ENCODE measurements at regions not wholly inside any gene's neighbourhood (a gene's known extent, or its start where the extent isn't known, plus 50 kb on each side); places are given as distances from the start of the nearest gene placed in this dataset.

DNA sequence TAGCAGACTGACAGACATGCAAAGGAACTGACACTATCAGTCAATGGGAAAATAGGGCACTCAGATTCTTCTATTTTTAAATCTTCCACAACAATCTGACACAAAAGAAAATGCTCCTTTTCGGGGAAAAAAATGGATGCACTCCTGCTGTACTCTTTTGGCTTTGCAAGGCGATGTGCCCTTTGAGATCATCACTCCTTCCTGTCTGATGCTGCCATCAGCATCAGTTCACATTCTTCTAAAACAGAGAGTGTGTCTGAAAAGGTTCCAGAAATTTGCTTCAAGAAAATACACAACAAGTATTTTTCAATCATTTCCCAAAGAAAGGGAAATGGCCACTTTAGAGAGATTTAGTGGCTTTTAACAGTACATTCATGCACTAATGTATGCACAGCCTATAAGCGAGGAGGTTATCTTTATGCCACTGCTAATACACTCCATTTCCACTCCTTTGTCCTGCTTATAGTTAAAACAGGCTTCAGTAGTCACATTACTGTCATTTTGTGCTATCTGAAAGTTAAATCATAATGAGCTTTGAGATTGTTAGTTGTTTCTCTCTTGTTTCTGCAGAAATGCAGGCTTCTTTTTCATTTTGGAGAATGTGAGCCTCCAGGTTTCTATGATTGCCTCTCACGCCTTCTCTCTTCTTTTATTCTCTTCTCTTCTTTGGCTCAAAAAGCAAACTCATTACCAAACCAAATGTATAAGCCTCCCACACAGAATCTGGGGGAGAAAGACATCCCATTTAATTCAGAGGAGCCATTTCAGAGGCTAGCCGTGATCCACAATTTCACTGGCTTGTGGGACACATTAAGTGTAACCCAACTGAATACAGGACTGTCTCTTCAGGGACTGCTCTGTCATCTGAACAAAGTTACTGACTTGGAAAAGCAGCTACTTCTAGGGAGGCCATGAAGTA lies 110.9 kb upstream of the CCDC196 start:
- Mint-ChIP-seq H3K27ac (no peak overlapping the region), H3K27me3 (ENCODE audit: insufficient read depth) (no peaks in the 10 kb centered on the region), H3K4me1 (no peaks in the 10 kb centered on the region), H3K4me3 (no peak overlapping the region), H3K9me3 (no peaks in the 10 kb centered on the region), H3K36me3 (ENCODE audit: low read depth) (no peaks in the 10 kb centered on the region)
- Histone ChIP-seq H3K9me3 (ENCODE audit: control insufficient read depth, low read length) (no peaks in the 10 kb centered on the region), H3K36me3 (ENCODE audit: control insufficient read depth, insufficient read depth, low read length) (no peaks in the 10 kb centered on the region), H3K4me1 (ENCODE audit: control insufficient read depth, insufficient read depth, low read length) (no peaks in the 10 kb centered on the region), H3K27me3 (ENCODE audit: control insufficient read depth, insufficient read depth, low read length, poor library complexity, severe bottlenecking) (peaks cover 6% of the 10 kb centered on the region), H3K27ac (ENCODE audit: low read depth, low read length) (peak overlapping the region; percentile 70), H3K4me3 (ENCODE audit: low read length) (no peak overlapping the region), H3K9ac (ENCODE audit: extremely low read depth, low read length, poor library complexity, severe bottlenecking) (no peak overlapping the region)
- WGBS, 2 experiments (ENCODE audit: insufficient coverage in 1 of 2, insufficient read length in 1 of 2) = 85 to 94% methylated on average over 3 to 5 of the region's 5 CpGs
- DNase-seq = no peak
- no peak for TF ChIP-seq CTCF (conservative IDR thresholded peaks at IDR 0.05)

GRCh38 chr14:66377574-66377973 lies 108.6 kb upstream of the CCDC196 start:
- peaks cover 3% of the 10 kb centered on the region for H3K27me3 Mint-ChIP-seq (ENCODE audit: insufficient read depth)
- H3K9me3 ChIP-seq (ENCODE audit: control insufficient read depth, low read length) = no peaks in the 10 kb centered on the region
- H3K4me3 ChIP-seq (ENCODE audit: low read length) = no peak overlapping the region
- H3K9ac ChIP-seq (ENCODE audit: extremely low read depth, low read length, poor library complexity, severe bottlenecking) = no peak overlapping the region
- H3K9me3 Mint-ChIP-seq = no peaks in the 10 kb centered on the region
- peaks cover 6% of the 10 kb centered on the region for H3K27me3 ChIP-seq (ENCODE audit: control insufficient read depth, insufficient read depth, low read length, poor library complexity, severe bottlenecking)
- H3K36me3 ChIP-seq (ENCODE audit: control insufficient read depth, insufficient read depth, low read length) = no peaks in the 10 kb centered on the region
- peak; percentile 24 for TF ChIP-seq CTCF (conservative IDR thresholded peaks at IDR 0.05)
- no peaks in the 10 kb centered on the region for H3K4me1 ChIP-seq (ENCODE audit: control insufficient read depth, insufficient read depth, low read length)
- DNase-seq = no peak
- 86% methylated on average over 1 of the region's 1 CpG; no CpG with 5 or more reads in 1 of the 2 experiments for WGBS, 2 experiments (ENCODE audit: insufficient coverage in 1 of 2, insufficient read length in 1 of 2)
- no peaks in the 10 kb centered on the region for H3K36me3 Mint-ChIP-seq (ENCODE audit: low read depth)
- H3K27ac Mint-ChIP-seq = no peak overlapping the region
- no peak overlapping the region for H3K4me3 Mint-ChIP-seq
- no peak overlapping the region for H3K27ac ChIP-seq (ENCODE audit: low read depth, low read length)
- peaks cover 11% of the 10 kb centered on the region for H3K4me1 Mint-ChIP-seq

GRCh38 chr14:66378712-66379505 lies 107.3 kb upstream of the CCDC196 start:
- Histone ChIP-seq H3K9ac (ENCODE audit: extremely low read depth, low read length, poor library complexity, severe bottlenecking) (no peak overlapping the region), H3K27me3 (ENCODE audit: control insufficient read depth, insufficient read depth, low read length, poor library complexity, severe bottlenecking) (peaks cover 6% of the 10 kb centered on the region), H3K9me3 (ENCODE audit: control insufficient read depth, low read length) (no peaks in the 10 kb centered on the region), H3K36me3 (ENCODE audit: control insufficient read depth, insufficient read depth, low read length) (no peaks in the 10 kb centered on the region), H3K27ac (ENCODE audit: low read depth, low read length) (peak overlapping the region; percentile 44), H3K4me1 (ENCODE audit: control insufficient read depth, insufficient read depth, low read length) (no peaks in the 10 kb centered on the region), H3K4me3 (ENCODE audit: low read length) (no peak overlapping the region)
- no peak for DNase-seq
- Mint-ChIP-seq H3K4me1 (peaks cover 14% of the 10 kb centered on the region), H3K27me3 (ENCODE audit: insufficient read depth) (peaks cover 3% of the 10 kb centered on the region), H3K36me3 (ENCODE audit: low read depth) (no peaks in the 10 kb centered on the region), H3K27ac (no peak overlapping the region), H3K4me3 (no peak overlapping the region), H3K9me3 (no peaks in the 10 kb centered on the region)
- TF ChIP-seq CTCF (conservative IDR thresholded peaks at IDR 0.05) = no peak
- 89 to 93% methylated on average over 3 to 4 of the region's 4 CpGs for WGBS, 2 experiments (ENCODE audit: insufficient coverage in 1 of 2, insufficient read length in 1 of 2)

All from endodermal cell (in vitro differentiated cells).